WERI-Rb-1 (cell line): ENCODE measurements at regions not wholly inside any gene's neighbourhood (a gene's known extent, or its start where the extent isn't known, plus 50 kb on each side); places are given as distances from the start of the nearest gene placed in this dataset.

Experiments
- DNase-seq: peaks from one replicate; pipeline ENCODE4 v3.0.0-alpha.2; 2020
- H3K27ac ChIP-seq: fragments of 250-450 bp; sonication (Bioruptor Pico); 2 replicates; pipeline ENCODE4 v1.5.1; 2020; ENCODE audit warnings: mild to moderate bottlenecking, moderate library complexity
- H3K27me3 ChIP-seq: fragments of 250-450 bp; sonication (Bioruptor Pico); 2 replicates; pipeline ENCODE4 v1.5.1; 2021; ENCODE audit warnings: mild to moderate bottlenecking, low read depth, moderate library complexity; ENCODE audit not compliant: insufficient read depth, severe bottlenecking
- H3K36me3 ChIP-seq: fragments of 250-450 bp; sonication (Bioruptor Pico); 2 replicates; pipeline ENCODE4 v1.5.1; 2020; ENCODE audit warnings: mild to moderate bottlenecking, moderate library complexity
- H3K4me3 ChIP-seq: 2 replicates; pipeline ENCODE4 v1.5.1; 2011; ENCODE audit warnings: low read depth, mild to moderate bottlenecking, control low read depth, low read length
- H3K9me3 ChIP-seq: fragments of 250-450 bp; sonication (Bioruptor Pico); 2 replicates; pipeline ENCODE4 v1.5.1; 2021; ENCODE audit warnings: mild to moderate bottlenecking, moderate library complexity; ENCODE audit not compliant: severe bottlenecking
- TF ChIP-seq, protein P1 (sequence below): IDR thresholded peaks from 2 replicates; pipeline ENCODE4 v1.5.1; 2011; ENCODE audit warnings: low read depth, mild to moderate bottlenecking, control low read depth, inconsistent platforms, low read length

DNA sequence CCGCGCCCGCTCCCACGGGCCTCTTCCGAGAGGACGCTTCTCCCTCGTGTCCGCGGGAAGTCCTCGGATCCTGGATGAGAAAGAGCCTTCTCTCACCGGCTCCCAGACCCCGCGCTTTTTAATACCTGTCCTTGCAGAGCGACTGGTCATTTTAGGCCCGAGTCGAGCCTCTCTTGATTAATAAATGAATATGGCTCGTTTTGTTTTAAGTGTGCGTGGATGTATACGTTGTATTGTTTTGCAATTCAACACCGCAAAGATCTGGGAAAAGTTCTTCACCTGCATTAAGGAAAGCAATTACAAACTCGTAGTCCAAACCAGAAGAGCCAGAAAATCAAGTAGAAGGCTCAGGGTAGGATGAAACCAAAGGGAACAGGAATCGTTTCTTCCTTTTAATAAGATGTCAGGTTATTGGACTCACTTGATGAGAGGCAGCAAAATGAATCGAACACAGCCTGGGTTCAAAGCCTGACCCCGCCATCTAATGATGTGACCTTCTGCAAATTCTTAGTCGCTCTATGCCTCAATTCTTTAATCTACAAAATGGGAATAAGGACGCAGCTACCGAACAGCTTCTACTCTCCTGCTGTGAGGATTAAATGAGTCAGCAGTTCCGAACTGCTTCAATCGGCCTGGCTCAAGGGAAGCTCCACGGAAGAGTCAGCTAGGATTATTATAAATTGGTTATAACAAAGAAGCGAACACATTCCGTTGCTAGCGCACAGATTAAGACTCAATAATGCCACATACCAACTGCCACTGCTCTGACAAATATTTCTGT is 277.8 kb upstream of the NEBL start:
- peaks cover 53% of the 10 kb centered on the region for H3K27me3 ChIP-seq
- H3K4me3 ChIP-seq, result peak overlapping the region; percentile 21
- DNase-seq, result peak; percentile 10
- no peaks in the 10 kb centered on the region for H3K9me3 ChIP-seq
- H3K27ac ChIP-seq, result no peak overlapping the region
- TF ChIP-seq, protein P1, sequence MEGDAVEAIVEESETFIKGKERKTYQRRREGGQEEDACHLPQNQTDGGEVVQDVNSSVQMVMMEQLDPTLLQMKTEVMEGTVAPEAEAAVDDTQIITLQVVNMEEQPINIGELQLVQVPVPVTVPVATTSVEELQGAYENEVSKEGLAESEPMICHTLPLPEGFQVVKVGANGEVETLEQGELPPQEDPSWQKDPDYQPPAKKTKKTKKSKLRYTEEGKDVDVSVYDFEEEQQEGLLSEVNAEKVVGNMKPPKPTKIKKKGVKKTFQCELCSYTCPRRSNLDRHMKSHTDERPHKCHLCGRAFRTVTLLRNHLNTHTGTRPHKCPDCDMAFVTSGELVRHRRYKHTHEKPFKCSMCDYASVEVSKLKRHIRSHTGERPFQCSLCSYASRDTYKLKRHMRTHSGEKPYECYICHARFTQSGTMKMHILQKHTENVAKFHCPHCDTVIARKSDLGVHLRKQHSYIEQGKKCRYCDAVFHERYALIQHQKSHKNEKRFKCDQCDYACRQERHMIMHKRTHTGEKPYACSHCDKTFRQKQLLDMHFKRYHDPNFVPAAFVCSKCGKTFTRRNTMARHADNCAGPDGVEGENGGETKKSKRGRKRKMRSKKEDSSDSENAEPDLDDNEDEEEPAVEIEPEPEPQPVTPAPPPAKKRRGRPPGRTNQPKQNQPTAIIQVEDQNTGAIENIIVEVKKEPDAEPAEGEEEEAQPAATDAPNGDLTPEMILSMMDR, result no peak
- H3K36me3 ChIP-seq, result no peaks in the 10 kb centered on the region

DNA sequence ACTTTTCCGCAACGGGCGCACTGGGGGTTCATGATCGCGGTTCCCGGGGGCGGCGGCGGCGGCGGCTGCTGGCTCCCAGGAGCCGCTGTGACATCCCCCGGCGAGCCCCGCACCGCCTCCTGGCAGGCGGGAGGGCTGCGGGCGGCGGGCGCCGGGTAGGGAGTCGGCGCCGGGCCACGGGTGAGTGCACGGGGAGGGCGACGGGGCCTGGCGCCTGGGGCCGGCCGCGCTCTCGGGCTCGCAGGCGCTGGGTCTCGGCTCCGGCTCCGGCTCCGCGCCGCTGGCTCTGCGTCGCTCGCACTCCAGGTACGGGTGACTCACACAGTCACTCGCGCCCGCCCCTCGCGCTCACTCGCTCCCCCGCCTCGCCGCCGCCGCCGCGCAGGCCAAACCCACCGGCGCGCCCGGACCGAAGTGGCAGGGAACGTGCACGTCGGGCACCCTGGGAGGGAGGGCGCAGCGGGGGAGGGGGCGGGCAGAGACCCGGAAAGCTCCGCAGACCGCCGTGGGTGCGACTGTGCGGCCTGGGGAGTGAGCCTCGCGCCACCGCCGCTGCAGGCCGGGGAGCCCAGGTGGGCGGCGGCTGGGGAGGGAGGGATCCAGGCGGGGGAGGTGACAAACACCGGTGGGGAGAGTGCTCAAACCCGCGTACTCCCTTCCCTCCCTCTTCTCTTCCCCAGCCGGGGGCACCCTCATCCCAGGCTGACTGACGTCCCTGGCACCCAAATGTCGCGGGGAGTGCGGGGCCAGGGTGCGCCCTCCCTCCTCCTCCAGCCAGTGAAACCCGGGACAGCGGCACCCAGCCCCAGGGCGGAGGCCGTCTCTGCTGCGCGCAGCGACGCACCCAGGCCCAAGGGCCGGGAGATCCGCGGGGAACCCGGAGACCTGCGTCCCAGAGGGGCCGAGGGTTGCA is 276.9 kb upstream of the NEBL start:
- peak; percentile 9 for DNase-seq
- Histone ChIP-seq H3K36me3 (no peaks in the 10 kb centered on the region), H3K9me3 (no peaks in the 10 kb centered on the region), H3K27ac (no peak overlapping the region), H3K27me3 (peaks cover 53% of the 10 kb centered on the region), H3K4me3 (peak overlapping the region; percentile 21)
- TF ChIP-seq, protein P1, result no peak

DNA sequence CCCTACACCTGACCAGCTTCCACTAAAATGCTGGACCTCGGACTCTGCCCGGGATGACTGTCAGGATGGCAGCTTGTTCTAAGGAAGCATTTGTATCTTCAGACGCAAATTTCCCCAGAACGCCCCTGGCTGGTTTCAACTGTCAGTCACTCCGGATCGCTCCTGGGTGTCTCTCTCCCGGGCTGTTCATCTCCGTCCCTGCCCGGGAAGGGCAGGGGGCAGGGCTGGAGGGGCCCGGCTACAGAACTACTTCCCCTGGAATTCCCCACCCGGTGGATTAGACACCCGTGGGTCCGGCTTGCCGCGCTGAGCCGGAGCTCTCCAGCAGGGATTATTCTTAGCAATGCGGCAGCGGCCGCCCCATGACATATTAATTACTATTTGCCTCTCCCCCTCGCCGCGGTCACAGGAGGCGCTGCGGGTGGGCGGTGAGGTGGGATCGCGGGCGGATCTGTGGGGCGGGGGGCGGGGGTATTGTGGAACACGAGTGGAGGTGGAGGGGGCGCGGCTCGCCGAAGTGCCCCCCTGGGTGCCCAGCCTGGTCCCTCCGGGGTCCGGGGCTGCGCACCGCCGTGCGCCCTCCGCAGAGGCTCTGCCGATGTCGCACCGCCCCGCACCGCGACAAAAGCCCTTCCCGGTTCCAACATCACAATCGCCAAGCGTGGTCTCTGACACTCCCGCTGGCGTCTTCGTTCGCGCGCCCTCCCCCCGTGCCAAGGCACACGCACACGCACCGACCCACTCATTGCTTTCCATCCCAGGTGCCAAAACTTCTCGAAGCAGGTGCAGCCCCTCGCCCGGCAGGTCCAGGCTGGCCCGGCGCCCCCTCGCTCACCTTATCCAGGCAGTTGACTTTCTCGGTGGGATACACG is 276.1 kb upstream of the NEBL start:
- Histone ChIP-seq H3K4me3 (peak overlapping the region; percentile 11), H3K36me3 (no peaks in the 10 kb centered on the region), H3K27me3 (peaks cover 51% of the 10 kb centered on the region), H3K27ac (no peak overlapping the region), H3K9me3 (no peaks in the 10 kb centered on the region)
- peak; percentile 9 for DNase-seq
- TF ChIP-seq, protein P1, result no peak

DNA sequence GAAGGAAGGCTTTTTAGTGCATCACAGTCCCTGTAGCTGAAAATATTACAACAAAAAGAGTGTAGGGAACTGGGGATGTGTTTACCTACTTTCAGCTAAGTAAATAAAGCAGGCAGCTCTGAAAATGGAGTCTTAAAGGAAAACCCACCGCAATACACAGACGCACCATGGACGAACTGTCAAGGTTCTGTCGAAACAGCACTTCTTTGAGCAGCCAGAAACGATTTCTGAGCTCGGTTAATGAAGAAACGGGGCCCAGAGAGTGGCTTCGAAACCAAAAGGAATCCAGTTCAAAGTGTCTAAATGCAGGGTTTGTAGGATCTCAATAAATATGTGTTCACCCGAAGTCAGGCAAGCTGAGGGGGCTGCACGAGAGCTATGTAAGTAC is 275.4 kb upstream of the NEBL start:
- Histone ChIP-seq H3K4me3 (no peak overlapping the region), H3K27me3 (peaks cover 44% of the 10 kb centered on the region), H3K36me3 (no peaks in the 10 kb centered on the region), H3K9me3 (no peaks in the 10 kb centered on the region), H3K27ac (no peak overlapping the region)
- TF ChIP-seq, protein P1, result no peak
- DNase-seq, result no peak

DNA sequence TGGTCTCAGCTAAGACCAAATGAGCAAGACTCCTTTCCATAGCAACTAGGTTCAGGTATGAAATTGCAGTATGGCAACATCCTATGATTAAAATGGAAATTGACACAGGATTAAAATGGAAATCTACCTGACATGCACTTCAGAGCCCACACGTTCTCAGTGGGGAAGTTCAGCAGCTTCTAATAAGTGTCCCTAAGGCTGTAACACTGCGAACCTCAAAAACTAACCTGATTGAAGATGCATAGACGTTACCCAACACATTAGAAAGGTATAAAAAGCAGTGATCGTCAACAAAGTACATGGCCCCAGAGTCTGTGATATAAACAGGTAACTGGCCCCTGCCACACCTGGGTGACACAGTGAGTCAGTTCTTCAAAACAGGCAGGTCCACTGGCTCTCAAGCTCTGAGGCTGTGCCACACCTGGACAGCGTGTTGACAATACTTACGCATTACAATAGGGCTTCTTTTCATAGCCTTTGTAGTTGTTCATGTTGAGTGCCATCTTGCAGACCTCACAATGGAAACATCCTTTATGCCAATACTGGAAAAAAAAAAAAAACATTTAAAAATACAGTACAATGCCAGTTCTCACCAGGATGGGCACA is 274.9 kb upstream of the NEBL start:
- Histone ChIP-seq H3K4me3 (no peak overlapping the region), H3K27me3 (peaks cover 39% of the 10 kb centered on the region), H3K9me3 (no peaks in the 10 kb centered on the region), H3K36me3 (no peaks in the 10 kb centered on the region), H3K27ac (no peak overlapping the region)
- TF ChIP-seq, protein P1, result no peak
- no peak for DNase-seq
